GDM1 (cell line): ENCODE measurements at regions not wholly inside any gene's neighbourhood (a gene's known extent, or its start where the extent isn't known, plus 50 kb on each side); places are given as distances from the start of the nearest gene placed in this dataset.
"Not testable (repeated sequence)": the region's sequence is repeated elsewhere in the genome, so short reads cannot be mapped to it uniquely, and the experiment has no call there.

ENCODE experiments used
- DNase-seq: peaks from one replicate; lab custom pipeline; 2025; lab: John Stamatoyannopoulos, UW

DNA sequence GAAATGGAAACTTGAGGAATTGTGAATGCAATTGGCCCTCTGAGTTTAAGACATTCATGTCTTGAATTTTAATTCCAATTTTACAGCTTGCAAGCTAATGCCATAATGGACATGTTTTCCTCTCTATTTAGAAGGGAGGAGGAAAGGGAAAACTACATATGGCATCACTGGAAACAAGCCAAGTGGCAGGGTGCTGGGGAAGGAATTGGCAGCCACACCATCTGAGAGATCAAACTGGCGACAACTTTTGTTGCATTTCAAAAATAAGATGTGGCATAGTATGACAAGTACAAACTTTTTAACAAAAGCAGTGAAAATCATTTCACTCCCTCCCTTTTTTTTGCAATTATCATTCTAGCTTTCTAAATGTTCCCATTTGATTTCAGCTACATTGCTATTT, 615.6 kb downstream of the CENPC start:
- DNase-seq: no peak

DNA sequence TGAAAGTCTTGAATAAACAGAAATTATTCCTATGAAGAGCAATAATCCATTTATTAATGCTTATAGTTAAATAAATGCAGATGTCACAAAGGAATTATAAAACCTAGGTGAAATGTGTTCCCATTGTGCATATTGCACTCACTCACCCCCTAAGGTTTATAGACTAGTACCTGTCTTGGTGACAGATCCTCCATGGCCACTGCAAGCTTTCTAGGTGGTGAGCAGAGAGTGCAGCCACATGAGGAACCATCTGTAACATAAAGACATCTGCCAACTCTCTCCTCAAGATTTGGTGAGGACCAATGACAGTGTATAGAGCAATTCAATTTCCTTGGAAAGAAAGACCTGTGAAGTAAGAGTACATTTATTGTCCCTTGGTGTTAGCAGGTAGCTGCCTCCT, 616.4 kb downstream of the CENPC start:
- DNase-seq: not testable (repeated sequence)

DNA sequence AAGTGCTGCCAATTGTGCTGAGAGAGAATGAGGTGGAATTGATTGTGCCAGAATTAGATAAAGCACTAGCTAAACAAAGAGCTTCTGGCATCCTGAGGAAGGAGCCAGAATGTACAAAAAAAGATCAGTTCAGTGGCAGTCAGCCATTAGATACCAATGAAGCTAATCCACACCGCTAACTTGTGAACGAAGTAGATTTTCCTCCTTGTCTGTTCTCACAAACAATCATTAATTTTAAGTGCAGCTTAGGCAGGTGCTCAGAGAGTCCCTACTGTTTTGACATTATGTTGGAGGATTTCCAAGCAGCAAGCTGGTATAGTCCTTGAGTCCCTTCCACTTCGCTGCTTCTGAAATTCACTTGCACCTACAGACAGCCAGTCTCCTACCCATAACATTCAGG, 617.4 kb downstream of the CENPC start:
- no peak for DNase-seq

DNA sequence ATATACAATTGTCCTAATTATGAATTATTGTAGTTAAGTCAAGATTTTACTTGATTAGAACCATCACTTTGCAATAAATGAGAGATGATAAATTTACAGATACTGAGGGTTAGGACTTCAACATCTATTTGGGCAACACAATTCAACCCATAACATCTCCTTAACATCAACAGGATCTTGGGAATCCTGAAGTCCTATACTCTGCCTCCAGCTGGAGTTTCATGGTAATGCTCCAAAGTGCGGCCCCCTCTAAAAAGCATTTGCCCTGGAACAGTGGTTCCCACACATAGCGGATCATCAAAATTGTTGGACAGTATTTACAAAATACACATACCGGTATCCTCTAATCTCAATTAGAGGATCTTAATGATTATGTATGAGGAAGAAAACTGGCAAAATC, 618.6 kb downstream of the CENPC start:
- no peak for DNase-seq

DNA sequence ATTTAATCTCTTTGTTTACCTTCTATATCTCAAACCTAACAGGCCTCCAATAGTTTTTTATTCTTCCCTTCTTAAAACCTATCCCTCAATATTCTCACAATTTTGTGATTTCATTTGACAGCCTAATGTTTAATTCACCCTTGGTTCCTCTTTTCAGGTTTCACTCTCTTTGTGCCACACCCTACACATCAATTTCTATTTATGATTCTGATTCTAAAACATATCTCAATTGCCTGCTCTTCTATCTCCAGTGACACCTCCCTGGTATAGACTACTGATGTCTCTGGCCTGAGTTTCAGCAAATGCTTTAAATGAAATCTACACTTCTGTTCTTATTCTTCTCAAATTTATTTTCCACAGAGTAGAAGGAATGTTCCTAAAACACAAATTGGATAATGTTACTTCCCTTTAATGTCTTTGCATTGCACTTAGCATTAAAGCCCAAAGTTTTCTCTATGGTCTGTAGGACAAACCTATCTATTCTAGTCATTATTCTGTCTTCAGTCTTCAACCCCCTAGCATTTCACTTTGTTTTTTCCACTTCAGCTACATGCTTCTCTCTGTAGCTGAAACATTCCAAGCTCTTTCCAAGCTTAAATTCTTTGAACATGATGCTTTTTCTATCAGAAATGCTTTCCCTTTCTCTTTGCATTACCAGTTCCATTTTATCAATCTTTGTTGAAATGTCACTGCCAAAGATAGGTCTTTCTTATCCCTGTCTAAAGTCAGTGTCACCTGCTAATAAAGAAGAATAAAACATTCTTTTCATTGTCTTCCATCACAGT, 622.0 kb downstream of the CENPC start:
- no peak for DNase-seq

DNA sequence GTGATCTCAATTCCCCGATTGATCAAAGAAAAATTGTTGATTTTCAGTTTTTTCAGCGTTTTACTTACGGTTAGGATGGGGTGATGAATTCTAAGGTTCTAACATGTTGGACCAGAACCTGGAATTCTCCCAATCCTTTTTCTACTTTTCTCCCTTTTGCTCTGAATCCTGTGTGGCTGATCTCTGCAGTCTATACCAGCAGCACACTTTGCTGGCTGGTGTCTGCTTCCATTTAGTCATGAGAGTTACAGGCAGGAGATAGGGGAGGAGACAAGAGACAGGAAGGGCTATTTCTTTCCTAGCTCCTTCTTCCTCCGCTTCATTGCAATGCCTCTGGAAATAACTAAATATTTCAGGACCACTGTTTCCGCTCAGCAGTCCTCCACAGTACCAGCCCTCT, 623.9 kb downstream of the CENPC start:
- DNase-seq: no peak

DNA sequence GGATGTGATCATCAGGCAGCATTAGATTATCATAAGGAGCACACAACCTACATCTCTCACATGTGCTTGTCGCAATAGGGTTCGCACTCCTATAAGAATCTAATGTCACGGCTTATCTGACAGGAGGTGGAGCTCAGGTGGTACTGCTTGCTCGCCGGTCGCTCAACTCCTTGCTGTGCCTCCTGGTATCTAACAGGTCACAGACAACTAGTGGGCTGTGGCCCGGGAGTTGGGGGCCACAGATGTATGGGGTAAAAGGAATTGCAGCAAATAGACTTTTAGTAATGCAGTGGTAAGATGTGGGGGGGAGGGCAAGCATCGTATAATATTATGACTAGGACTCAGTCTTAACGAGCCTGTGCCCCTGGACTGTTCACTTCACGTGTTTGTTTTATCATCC, 624.8 kb downstream of the CENPC start:
- DNase-seq: no peak

DNA sequence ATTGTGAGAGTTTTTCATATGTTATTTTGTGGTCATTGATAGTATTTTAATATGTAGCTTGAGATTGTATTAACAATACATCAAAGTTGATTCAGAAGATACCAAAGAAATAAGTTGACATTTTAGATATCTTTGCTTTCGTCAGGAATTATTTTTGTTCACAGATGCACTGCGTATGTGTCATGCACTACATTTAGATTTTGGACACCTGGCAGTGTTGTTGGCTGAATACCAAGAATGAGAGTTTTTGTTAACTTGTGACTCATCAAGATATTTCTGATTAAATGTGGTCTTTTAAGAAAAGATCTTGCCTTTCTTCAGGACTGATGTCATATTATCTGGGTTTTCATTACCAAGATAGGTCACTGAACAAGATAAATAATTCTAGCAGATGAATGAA, 633.4 kb downstream of the CENPC start:
- DNase-seq: no peak

DNA sequence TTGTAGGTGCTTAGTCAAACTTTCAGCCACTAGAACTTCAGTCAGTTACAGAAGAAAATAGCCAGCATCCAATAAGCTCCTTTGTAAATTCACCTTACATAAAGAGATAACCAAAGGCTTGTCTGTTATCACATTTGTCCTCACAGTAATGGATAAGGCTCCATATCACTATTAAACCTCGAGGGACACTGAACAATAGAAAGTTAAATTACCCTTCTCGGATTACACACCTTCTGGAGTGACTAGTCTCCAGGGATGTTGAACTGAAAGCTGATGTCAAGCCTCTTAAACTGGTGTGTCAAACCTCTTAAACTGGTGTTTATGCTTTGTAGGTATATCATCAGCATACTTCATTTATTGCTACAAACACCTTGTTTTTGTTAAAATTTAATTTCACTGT, 639.0 kb downstream of the CENPC start:
- no peak for DNase-seq

DNA sequence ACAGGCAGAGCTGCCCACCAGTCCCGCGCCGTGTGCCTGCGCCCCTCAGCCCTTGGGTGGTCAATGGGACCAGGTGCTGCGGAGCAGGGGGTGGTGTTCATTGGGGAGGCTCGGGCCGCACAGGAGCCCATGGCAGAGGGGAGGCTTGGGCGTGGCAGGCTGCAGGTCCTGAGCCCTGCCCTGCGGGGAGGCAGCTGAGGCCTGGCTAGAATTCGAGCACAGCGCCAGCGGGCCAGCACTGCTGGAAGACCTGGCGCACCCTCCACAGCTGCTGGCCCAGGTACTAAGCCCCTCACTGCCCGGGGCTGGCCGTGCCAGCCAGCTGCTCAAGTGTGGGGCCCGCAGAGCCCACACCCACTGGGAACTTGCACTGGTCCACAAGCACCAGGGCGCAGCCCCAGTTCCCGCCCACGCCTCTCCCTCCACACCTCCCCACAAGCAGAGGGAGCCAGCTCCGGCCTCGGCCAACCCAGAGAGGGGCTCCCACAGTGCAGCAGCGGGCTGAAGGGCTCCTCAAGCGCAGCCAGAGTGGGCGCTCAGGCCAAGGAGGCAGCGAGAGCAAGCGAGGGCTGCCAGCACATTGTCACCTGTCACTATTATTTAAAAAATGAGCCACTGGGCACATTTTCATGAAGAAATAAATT, 645.8 kb downstream of the CENPC start:
- no peak for DNase-seq

DNA sequence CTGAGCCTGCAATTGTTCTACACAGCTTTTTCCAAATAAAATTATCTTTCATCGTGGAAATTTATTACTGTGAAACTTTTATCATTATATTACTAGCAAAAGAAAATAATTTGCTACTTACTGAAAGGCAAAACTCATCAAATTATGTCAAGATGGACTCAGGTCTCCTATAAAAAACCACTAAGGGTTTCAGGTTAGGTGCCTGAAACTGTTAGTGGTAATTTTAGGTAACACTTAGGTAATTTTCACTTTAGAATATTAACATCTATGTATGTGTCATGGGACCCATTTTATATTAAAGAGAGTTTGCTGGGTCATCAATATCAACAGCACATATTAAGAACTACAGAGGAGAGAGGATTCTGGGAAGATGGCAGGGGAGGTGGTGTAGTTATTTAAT, 651.5 kb downstream of the CENPC start:
- no peak for DNase-seq

DNA sequence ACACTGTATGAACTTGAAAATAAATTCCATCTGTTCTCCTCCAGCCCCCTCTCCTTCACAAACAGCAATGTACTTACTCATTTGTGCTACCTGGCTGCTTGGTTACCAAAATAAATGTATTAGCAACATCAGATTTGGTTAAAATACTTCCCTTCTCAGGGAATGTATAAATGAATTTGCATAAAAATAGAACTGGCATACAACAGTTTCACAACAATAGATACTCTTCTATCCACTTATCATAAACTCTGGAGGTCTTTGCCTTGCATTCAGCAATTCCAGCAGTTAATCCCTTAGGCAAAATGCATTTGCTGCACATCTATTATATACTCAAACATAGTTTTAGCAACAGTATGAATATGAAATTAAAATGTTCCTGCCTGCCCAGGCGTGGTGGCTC, 658.2 kb downstream of the CENPC start:
- no peak for DNase-seq

DNA sequence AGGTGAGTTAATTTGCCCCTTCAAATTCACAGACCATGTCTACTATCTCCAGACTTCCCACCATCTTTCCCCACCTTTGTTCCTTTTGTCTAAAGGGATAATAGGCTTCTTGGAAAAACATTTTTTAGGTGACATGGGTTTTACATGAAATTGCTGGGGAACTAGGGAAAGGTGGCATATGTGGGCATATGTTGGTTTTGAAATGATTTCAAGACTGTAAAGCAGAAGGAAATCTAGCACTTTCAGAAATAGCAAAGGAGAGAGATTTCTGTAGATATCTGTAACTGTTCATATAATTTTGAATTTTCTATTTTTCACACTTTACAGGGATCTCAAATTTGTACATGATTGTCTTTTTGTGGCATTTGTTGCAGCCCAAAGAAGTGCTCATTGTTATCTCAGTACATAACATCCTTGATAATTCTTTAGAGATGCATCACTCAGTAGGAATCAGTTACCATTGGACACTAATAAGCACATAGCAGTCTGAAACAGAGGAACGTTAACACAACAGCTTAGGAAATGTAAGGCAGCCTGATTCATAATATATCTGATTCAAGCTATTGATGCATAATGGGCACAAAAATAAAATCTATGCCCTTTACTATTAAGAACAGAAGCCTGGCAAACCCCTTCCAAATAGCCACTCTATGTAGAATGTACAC, 659.7 kb downstream of the CENPC start:
- DNase-seq: no peak

DNA sequence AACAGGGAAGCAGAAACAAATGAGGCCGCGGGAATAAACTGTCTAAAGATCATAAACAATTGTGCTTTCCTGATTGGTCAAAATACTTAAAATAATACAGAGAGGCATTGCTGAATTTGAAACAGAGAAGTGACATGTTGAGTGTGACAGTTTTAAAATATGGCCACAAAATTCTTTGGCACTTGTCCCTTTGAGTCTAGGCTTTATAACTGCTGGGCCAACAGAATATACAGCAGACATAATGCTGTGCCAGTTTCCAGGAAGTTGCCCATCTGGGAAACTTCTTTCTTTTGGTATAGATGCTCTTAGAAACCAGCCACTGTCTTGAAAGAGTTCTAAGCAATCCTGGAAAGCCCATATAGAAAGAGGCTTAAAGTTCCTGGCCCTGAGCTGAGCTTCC, 668.4 kb downstream of the CENPC start:
- DNase-seq: no peak

DNA sequence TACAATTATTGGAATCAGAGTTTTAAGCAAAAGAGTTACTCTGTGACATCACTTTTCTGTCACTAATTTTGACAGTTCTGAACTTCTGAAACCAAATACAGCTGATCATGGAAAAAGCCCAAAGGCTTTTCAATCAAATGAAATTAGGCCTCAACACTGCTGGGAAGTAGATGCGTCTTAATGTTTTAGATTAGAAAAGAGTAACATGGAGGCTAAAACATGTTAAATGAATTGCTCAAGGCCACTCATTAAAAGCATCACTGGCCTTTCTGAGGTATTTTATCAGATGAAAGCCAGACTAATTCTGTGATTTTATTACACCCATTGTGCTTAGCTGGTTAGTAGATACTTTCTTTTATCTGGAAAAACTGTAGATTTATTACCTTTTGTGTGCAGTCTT, 672.6 kb downstream of the CENPC start:
- DNase-seq: no peak

DNA sequence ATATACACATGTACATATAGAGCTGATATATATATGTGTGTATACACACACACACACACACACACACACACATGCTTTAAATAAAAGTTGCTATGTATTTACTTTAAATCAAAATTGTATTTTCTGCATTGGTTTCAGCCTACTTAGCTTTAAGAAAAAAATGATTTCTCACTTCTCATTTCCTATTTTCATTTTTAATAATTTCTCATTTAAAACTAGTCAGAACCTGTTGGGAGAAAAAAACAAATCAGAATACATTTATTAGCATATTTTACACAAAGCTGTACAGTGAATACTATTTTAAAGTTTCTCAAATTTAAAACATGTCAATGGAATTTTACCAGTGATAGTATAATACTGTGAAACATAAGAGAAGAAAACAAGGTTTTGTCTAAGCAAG, 681.8 kb downstream of the CENPC start:
- DNase-seq: no peak

DNA sequence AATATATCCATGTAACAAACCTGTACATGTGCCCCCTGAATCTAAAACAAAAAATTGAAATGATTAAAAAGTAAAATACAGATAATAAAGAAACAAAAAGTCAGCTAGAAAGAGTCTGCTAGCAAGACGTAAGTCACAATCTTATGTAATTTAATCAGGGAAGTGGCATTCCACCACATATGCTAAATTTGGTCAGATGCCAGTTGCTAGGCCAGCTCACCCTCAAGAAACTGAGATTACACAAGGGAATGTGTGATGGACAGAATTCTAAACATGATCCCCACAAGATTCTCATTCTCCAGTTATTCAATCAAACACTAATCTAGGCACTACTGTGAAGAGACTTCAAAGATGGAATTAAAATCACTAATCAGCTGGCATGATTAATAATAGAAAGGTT, 689.3 kb downstream of the CENPC start:
- DNase-seq: no peak

DNA sequence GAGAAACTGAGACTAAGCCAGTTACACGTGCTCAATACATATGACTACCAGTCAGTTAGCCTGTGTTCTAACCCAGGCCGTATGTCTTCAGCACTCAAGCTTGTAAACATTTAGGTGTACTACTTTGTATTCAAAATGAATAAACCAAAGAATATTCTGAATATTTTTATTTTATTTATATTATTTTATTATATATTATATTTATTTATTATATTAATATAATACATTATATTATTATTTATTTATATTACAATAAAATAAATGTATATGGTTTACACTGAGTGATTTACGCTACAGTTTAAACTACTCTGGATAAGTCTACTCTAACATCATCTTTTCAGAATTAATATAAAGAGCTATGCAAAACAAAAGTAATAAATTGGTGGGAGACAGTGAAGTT, 691.5 kb downstream of the CENPC start:
- DNase-seq: no peak

DNA sequence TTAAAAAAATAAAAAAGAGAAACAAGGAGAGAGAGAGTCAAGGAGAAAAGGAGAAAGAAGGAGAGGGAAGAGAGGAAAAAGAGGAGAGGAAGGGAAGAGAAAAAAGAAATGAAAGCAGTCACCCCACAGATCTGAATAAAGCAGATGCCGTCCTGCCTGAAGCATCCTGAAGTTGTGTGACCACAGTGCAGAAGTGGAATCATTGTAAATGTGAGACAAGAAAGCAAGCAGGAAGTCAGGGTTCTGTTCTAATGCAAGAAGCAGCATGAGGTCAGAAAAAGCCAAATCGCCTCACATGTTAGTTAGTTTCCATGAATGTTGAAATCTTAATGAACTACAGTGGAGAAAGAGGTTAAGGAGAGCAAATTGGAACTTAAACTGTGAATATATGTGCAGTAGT, 692.5 kb downstream of the CENPC start:
- no peak for DNase-seq

DNA sequence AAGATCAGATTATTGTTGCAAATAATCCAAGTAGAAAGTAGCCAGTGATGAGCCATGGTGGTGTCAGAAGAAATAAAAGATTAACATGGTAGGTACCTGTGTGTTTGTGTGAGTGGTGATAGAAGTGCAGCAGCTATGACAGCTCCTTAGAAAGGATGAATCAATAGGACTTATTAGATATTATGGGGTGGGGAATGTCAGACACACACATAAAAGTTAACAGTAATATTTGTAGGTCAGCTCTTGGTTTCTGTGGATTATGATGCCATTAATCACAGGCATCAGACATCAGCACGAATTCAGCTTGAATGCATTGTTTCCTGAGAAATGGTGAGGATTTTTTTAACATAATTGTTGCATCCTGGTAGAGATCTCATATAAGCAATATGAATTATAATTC, 695.7 kb downstream of the CENPC start:
- DNase-seq: no peak

DNA sequence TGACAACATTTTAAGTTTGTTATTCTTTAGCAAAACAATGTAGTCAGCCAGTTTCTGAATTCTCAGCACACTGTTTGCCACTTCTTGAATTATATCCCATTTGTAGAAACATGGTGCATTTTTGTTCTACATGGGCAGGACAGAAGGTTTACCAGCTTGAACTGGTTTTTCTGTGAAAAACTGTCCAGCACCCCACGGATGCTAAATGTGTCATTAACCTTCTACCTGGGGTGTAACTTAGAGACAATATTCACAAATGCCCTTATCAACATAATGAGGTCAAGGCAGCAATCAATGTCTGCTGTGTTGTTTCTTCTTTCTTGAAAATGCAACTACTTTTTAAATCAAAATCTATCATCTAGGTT, 702.6 kb downstream of the CENPC start:
- DNase-seq: no peak

DNA sequence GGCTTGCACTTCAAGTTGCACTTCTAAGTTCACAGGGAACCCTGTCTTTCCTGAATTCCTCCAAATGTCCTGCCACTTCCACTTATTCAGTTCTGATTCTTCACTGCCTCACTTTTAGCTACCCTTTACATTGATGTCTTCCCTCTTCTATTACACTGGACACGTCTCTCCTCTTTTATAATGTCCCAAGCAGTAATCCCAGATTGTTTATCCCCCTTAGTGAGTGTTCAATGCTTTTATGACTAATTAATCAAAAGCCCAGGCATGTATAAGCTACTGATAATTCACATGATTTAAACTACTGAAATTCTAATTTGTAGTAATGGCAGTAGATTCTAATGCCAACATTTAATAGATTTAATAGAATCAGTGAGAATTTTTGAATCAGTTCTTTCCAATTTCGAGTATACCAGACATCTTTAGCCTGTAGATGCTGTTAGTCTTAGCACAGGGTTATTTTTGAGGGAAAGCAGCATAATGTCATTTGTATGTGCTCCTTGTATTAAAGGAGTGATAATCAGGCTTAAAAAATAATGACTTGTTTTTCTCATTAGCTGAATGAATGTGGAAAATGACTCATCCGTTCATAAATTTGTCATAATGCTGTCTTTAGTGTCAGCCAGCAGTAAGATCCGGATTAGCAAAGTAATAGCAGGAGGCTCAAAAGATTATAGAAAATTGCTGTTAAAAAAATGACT, 703.1 kb downstream of the CENPC start:
- DNase-seq: no peak

DNA sequence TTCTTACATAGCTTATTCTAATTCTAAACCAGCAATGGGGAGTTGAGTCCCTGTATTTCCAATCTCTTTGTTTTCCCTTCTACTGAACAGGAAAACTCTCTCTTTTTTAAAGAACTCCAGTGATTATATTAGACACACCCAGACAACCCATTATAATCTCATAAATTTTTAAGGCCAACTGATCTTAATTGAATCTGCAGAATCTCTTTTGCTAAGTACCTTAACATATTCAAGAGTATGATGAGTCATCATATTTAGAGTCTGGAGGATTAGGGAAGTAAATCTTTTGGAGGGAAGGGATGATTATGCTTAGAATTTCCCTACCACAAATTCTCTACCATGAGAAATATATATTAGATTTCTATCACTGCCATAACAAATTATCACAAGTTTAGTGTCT, 705.1 kb downstream of the CENPC start:
- no peak for DNase-seq
